Panc1 (cell line): ENCODE measurements at regions not wholly inside any gene's neighbourhood (a gene's known extent, or its start where the extent isn't known, plus 50 kb on each side); places are given as distances from the start of the nearest gene placed in this dataset.

Source experiments
- ATAC-seq: fragments of 200-7000 bp; cut with Tn5 transposase; 2 replicates; pipeline ENCODE4 v1.9.1; 2020; ENCODE audit warnings: mild to moderate bottlenecking, moderate library complexity
- BruUV-seq: library from RNA; stranded (reverse); fragments of 400-500 nt; replicated peaks from 2 replicates; lab custom pipeline; 2021; lab: Mats Ljungman, UMichigan
- CTCF ChIA-PET: fragments of 300-600 bp; sonication (Branson Sonifier 250); formaldehyde crosslinking; loops from one replicate; lab custom pipeline; 2022; ENCODE audit warnings: antibody characterized with exemption; lab: Charles Lee
- POLR2A ChIA-PET: fragments of 300-600 bp; sonication (Branson Sonifier 250); formaldehyde crosslinking; loops from one replicate; lab custom pipeline; 2022; ENCODE audit warnings: antibody characterized with exemption; lab: Charles Lee
- DNase-seq: peaks from one replicate; pipeline ENCODE4 v3.0.0-alpha.2; 2010; ENCODE audit warnings: low read depth, low spot score
- H3K27ac ChIP-seq: 2 replicates; pipeline ENCODE4 v1.5.1; 2011; ENCODE audit warnings: mild to moderate bottlenecking, low read length, inconsistent platforms
- H3K27me3 ChIP-seq: fragments of 200-500 bp; sonication (Bioruptor generic); 2 replicates; pipeline ENCODE4 v1.6.0; 2014; ENCODE audit warnings: low read length, inconsistent platforms; ENCODE audit not compliant: control insufficient read depth, insufficient read depth
- H3K36me3 ChIP-seq: fragments of 200-500 bp; sonication (Bioruptor generic); 2 replicates; pipeline ENCODE4 v1.5.1; 2014; ENCODE audit warnings: inconsistent platforms, mild to moderate bottlenecking, low read length, moderate library complexity; ENCODE audit not compliant: control insufficient read depth, insufficient read depth
- H3K4me1 ChIP-seq: 2 replicates; pipeline ENCODE4 v1.5.1; 2011; ENCODE audit warnings: inconsistent platforms, mild to moderate bottlenecking, low read length, moderate library complexity; ENCODE audit not compliant: control insufficient read depth, insufficient read depth
- H3K4me3 ChIP-seq, 2 experiments: 2 replicates each; pipeline ENCODE4 v1.5.1; 2011 to 2012; ENCODE audit warnings: low read depth in 2 of 2, low read length in 2 of 2, mild to moderate bottlenecking in 2 of 2, inconsistent platforms in 1 of 2, moderate library complexity in 1 of 2
- H3K9me3 ChIP-seq: fragments of 200-500 bp; sonication (Bioruptor generic); 2 replicates; pipeline ENCODE4 v1.5.1; 2014; ENCODE audit warnings: low read depth, mild to moderate bottlenecking, inconsistent platforms, low read length, moderate library complexity; ENCODE audit not compliant: control insufficient read depth, insufficient read depth
- CTCF ChIP-seq: fragments of 450-650 bp; IDR thresholded peaks from 2 replicates; pipeline ENCODE4 v1.5.1; 2017; ENCODE audit warnings: mild to moderate bottlenecking
- POLR2AphosphoS5 ChIP-seq: IDR thresholded peaks from 2 replicates; pipeline ENCODE4 v1.6.1; 2012; ENCODE audit warnings: mild to moderate bottlenecking, low read depth, low read length, moderate library complexity
- REST ChIP-seq, 2 experiments: IDR thresholded peaks; 2 replicates each; pipeline ENCODE4 v1.6.1; 2011 to 2012; ENCODE audit warnings: low read depth in 2 of 2, control low read depth in 1 of 2, low read length in 1 of 2, mild to moderate bottlenecking in 1 of 2, moderate library complexity in 1 of 2; ENCODE audit not compliant: insufficient read depth in 1 of 2
- SIN3A ChIP-seq: IDR thresholded peaks from 2 replicates; pipeline ENCODE4 v1.6.1; 2012; ENCODE audit warnings: low read depth, mild to moderate bottlenecking, low read length, moderate library complexity, borderline replicate concordance; ENCODE audit not compliant: insufficient read depth
- TCF7L2 ChIP-seq: IDR thresholded peaks from 2 replicates; pipeline ENCODE4 v1.6.1; 2011; ENCODE audit warnings: mild to moderate bottlenecking, low read depth, low read length, inconsistent platforms
- in situ Hi-C: cut with HindIII; loops from 2 replicates; pipeline ENCODE4 v1.10.0; 2016; ENCODE audit warnings: low sequenced_read_pairs, low pct_unique_long_range_greater_than_20kb
- intact Hi-C: fragments of 100-400 bp; cut with micrococcal nuclease; formaldehyde crosslinking; loops from one replicate; pipeline ENCODE4 v1.10.0; 2022; ENCODE audit not compliant: unreplicated experiment

DNA sequence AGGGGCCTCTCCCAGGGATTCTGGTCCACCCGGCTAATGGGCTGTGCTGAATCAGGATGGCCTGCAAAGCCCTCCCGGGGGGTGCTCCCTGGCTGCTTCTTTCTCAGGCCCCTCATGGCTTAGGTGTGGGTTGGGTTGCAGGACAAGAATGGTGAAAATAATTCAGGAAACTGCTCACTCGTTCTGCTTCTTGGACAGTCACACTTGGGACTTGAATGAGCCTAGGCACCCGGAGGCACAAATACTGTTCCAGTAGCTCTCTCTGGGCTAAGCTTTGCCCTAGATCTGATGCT is 83.2 kb downstream of the TRIM29 start:
- BruUV-seq, result no TSS peak
- H3K27me3 ChIP-seq, result peaks cover 10% of the 10 kb centered on the region
- ATAC-seq (no peak), DNase-seq (no peak)
- H3K4me3 ChIP-seq, result no peak overlapping the region
- ChIA-PET CTCF (no interaction called here), POLR2A (no interaction called here)
- no peak overlapping the region for H3K27ac ChIP-seq
- no peak for TF ChIP-seq POLR2AphosphoS5
- no peak for TF ChIP-seq SIN3A
- no peaks in the 10 kb centered on the region for H3K36me3 ChIP-seq
- no peaks in the 10 kb centered on the region for H3K4me1 ChIP-seq
- intact Hi-C loops (no loop called here), in situ Hi-C loops (no loop called here)
- H3K9me3 ChIP-seq, result peaks cover 3% of the 10 kb centered on the region; the same call in 1 of the 2 replicates

- Histone ChIP-seq H3K4me1 (no peaks in the 10 kb centered on the region), H3K4me3 (no peak overlapping the region), H3K27ac (no peak overlapping the region), H3K36me3 (no peaks in the 10 kb centered on the region), H3K9me3 (peaks cover 3% of the 10 kb centered on the region; the same call in 1 of the 2 replicates), H3K27me3 (peaks cover 9% of the 10 kb centered on the region)
- no TSS peak for BruUV-seq
- in situ Hi-C loops, result no loop called here
- no peak for ATAC-seq
- ChIA-PET CTCF (no interaction called here), POLR2A (no interaction called here)
- intact Hi-C loops, result no loop called here
- TF ChIP-seq SIN3A (no peak), TCF7L2 (no peak), POLR2AphosphoS5 (no peak), CTCF (no peak), REST (IDR thresholded peaks at IDR 0.05; ENCODE audit: insufficient read depth in 1 of 2, low read depth in 2 of 2, low read length in 1 of 2) (no peak)
- DNase-seq, result no peak
These were observed 83.7 kb downstream of the TRIM29 start for GRCh38 chr11:120054016-120054752.

DNA sequence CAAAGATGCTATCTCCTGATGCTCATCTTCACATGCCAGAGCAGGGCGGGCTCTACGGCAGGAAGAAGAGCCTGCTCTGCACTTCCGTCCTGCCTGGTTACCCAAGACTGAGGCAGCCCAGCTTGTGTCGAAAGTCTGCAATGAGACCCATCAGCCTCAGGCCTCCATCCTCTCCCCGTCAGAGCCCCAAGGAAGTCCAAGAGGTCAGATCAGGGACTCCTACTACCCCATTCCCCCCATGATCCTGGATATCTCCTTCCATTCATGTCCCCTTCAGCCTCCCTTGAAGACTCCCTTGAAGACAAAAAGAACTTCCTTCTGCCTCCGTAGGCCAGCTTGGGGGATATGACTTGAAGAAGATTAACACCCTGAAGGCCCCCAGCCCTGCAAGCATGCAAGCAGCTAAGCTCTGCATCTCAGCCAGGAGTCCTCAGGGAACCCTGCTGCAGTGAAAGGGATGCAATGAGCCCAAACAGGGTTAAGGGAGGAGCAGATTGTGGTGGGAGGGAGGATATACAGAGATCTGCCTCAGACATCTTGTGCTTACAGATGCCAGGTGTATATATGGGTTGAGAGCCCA is 85.6 kb downstream of the TRIM29 start:
- TF ChIP-seq TCF7L2 (no peak), SIN3A (no peak), POLR2AphosphoS5 (no peak), CTCF (no peak), REST (IDR thresholded peaks at IDR 0.05; ENCODE audit: insufficient read depth in 1 of 2, low read depth in 2 of 2, low read length in 1 of 2) (no peak)
- Histone ChIP-seq H3K9me3 (peaks cover 5% of the 10 kb centered on the region), H3K27me3 (peaks cover 6% of the 10 kb centered on the region), H3K4me3 (no peak overlapping the region), H3K4me1 (no peaks in the 10 kb centered on the region), H3K36me3 (no peaks in the 10 kb centered on the region), H3K27ac (no peak overlapping the region)
- ChIA-PET CTCF (no interaction called here), POLR2A (interaction anchor here (0.6 kb wide), 1 partner anchor 235 kb away, joined by 9 read pairs; no protein-coding TSS in a partner anchor)
- intact Hi-C loops (no loop called here), in situ Hi-C loops (no loop called here)
- ATAC-seq (no peak), DNase-seq (no peak)
- no TSS peak for BruUV-seq
